Limb (tissue), 2 donors: ENCODE measurements at regions not wholly inside any gene's neighbourhood (a gene's known extent, or its start where the extent isn't known, plus 50 kb on each side); places are given as distances from the start of the nearest gene placed in this dataset.
A peak's percentile ranks its signal among the peaks of the same experiment; 100 is the strongest.
"Not testable (repeated sequence)": the region's sequence is repeated elsewhere in the genome, so short reads cannot be mapped to it uniquely, and the experiment has no call there.

Experiments
- DNase-seq, 2 donors: peaks; one replicate each; pipeline ENCODE4 v3.0.0-alpha.2; 2016; ENCODE audit errors: extremely low spot score in 2 of 2

- DNase-seq: peak in 1 of 2 donors; percentile 39
Measured at GRCh38 chr15:95718441-95718840, 612.1 kb upstream of the NR2F2 start.

GRCh38 chr15:95724908-95725633 lies 605.4 kb upstream of the NR2F2 start:
- DNase-seq: no peak

DNA sequence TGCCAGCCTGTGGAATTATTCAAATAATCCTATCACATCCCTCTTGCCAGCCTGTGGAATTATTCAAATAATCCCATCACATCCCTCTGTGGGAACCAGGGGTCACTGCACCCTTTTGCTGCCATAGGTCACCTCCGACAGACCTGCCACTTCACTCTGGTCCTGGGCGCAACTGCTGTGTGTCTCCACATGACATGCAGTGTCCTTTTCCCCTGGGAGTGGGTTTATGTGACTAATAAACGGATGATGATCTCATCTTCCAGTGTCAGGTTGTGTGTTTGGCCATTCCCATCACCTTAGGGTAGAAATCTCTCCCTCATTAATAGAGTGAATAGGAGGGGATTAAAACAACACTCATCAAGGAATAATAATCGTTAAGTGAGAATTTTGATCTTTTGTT lies 603.6 kb upstream of the NR2F2 start:
- no peak for DNase-seq

GRCh38 chr15:95733931-95734330 lies 596.6 kb upstream of the NR2F2 start:
- DNase-seq: no peak

DNA sequence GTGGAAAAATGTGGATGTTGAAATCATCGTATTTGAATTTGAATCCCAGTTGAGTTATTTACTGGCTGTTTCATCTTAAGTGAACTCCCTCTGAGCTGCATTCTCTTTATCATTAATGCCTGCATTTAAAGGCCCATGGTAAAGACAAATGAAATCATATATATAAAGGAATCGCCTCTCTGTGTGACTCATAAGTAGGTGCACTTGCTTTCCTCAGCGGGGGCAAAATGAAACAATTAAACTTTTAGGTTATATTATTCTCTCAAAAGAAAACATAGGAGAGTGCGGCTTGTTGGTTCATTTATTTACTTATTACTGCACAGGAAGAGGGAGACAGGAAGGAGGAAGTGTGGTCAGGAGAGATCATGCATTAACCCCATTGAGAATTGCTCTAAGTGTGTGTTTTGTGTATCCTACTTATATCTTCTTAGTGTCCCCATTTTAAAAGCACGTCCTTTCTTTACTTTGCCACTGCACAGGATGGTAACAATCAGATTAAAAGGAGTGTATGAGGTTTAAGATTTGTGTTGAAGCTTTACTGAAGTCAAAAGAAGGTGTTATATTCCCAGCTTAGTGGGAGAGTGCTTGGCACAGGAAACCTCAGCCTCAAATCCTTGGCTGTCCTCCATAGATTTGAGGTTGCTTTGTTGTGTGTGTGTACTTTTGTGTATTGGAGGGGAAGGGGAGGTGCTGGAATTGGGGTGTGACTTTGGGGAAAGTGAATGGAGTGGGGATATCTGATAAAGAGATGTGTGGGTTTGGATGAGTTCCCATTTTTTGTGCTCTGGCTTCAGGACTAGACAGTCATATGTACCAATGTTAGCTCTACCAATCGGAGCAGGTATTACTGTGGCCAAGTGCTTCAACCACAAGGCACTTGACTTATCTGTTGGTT lies 595.8 kb upstream of the NR2F2 start:
- no peak for DNase-seq

GRCh38 chr15:95737060-95737459 lies 593.4 kb upstream of the NR2F2 start:
- DNase-seq: no peak

DNA sequence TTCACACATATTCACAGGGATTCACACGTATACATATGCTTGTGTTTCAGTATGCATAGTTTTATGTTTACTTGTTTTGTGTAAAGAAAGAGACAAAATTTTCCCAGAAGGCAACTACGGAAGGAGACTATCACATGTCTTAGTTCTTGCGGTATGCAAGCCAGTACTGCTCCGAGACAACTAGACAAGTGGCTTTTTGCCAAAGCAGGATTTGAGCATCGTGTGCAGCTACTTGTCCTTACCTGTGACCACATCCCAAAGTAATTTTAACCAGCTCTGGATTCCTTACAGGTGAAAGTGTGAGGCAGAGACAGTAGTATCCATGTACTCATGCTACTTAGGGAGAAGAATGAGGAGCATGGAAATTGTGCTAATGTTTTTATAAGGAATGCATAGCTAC lies 591.4 kb upstream of the NR2F2 start:
- no peak for DNase-seq

- no peak for DNase-seq
Measured at GRCh38 chr15:95741830-95742229, 588.7 kb upstream of the NR2F2 start.

- DNase-seq: no peak
Measured at GRCh38 chr15:95742256-95742655, 588.2 kb upstream of the NR2F2 start.

DNA sequence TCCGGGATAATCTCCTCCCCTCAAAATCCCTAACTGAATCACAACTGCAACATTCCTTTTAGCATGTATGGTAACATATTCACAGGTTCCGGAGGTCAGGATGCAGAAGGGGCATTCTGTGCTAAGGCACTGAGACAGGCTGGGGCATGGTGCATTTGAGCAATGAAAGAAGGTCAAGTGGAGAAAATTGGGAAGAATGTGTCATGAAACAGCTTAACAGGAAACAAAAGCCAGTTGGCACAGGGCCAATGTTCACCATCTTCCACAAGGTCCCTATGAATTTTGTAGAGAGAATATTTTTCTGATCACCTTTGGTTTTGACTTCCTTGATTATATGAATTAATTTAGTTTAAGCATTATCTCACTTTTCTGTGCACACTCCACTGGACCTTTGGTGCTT lies 587.7 kb upstream of the NR2F2 start:
- no peak for DNase-seq

- DNase-seq: no peak
Measured at GRCh38 chr15:95757171-95757570, 573.3 kb upstream of the NR2F2 start.

DNA sequence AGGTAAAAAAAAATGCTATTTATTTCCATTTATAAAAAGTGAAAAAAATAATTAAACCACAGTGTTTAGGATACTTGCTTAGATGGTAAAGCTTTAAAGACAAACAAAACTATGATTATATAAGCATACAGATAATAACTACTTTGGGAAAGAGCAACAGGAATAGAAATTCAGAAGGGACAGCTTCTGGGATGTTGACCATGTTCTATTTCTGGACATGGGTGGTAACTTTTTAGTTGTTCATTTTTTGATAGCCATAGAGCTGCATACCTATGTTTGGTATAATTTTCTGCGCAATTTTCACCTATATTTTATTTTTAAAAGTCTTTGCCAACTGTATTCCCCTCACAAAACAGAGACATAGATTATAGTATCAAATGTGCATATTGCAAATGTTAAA lies 572.0 kb upstream of the NR2F2 start:
- DNase-seq: no peak

- DNase-seq: peak in 1 of 2 donors; percentile 7
Measured at GRCh38 chr15:95758851-95759250, 571.6 kb upstream of the NR2F2 start.

DNA sequence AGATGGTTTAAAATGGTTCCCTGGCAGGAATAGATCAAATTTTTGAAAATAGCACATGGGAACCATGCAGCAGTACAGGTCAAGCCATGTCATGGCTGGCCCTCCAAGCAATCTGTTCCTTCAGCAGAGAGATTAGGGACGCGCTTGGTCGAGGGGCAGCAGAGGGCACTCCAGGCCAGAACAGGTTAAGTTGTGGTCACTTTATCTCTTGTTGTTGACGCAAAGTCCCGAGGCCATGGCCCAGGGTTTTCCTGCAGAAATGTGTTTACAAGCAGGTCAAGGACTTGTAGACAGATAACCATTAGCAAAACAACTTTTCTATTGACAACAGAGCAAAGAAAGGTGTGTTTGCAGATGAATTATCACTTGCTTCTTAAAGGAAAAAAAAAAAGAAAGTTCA lies 570.0 kb upstream of the NR2F2 start:
- DNase-seq: no peak

- DNase-seq: no peak
Measured at GRCh38 chr15:95761501-95762165, 568.9 kb upstream of the NR2F2 start.

GRCh38 chr15:95763426-95763825 lies 567.1 kb upstream of the NR2F2 start:
- DNase-seq: no peak

DNA sequence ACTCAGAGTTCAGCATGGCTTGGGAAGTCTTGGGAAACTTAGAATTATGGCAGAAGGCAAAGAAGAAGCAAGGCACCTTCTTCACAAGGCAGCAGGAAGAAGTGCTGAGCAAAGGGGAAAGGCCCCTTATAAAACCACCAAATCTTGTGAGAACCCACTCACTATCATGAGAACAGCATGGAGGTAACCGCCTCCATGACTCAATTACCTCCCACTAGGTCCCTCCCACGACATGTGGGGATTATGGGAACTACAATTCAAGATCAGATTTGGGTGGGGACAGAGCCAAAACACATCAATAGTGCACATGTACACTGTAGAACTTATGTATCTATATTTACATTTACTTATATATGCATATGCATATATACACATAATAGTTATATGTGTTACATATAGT lies 565.3 kb upstream of the NR2F2 start:
- no peak for DNase-seq

DNA sequence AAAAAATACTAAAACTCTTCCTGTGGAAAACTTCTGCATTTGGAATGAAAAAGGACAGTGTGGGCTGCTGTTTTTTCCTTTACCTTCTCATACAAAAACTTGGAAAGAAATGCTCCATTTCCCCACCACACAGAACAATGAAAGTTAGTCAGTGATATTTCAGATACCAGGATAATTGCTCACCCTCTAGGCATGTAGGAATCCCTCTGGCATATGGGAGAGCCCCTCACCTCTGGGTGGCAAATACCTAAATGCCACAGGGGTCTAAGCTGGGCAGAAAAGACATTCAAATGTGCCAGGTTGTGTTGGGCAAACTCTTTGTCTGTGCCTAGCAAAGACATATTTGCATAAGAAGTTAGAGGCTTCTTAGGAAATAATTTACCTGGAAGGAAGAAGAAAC lies 560.3 kb upstream of the NR2F2 start:
- DNase-seq: no peak

- no peak for DNase-seq
Measured at GRCh38 chr15:95772982-95773381, 557.5 kb upstream of the NR2F2 start.

DNA sequence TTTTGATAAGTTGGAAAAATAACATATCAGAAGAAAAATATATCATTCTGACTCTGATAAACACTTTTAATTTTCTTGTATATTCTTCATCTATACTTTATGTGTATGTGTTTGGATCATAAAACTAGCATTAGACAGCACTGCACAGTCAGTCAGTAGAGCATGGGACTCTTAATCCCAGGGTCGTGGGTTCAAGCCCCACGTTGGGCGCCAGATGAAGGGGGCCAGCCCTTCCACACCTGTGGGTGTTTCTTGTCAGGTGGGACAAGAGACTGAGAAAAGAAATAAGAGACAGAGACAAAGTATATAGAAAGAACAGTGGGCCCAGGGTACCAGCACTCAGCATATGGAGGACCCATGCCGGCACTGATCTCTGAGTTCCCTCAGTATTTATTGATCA lies 546.0 kb upstream of the NR2F2 start:
- no peak for DNase-seq

- not testable (repeated sequence) for DNase-seq
Measured at GRCh38 chr15:95785276-95785675, 545.2 kb upstream of the NR2F2 start.

DNA sequence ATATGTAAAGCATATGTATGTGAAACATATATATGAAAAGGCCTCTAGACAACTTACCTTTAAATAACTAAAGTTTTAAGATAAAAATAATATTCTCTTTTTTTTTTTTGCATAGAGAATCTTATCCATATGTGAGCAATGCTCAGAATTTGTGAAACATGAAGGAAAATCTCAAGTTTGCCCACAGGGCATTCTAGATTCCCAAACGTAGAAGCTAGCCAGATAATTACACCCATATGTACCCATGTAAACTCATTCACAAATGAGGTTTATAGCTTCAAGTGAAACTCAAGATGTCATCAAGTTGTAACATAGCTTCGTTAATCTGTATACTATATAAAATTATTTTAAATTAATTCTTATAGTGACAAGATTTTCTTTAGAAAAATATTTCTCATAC lies 537.3 kb upstream of the NR2F2 start:
- DNase-seq: no peak
